ENCODE measurements at regions not wholly inside any gene's neighbourhood (a gene's known extent, or its start where the extent isn't known, plus 50 kb on each side); places are given as distances from the start of the nearest gene placed in this dataset.

DNA sequence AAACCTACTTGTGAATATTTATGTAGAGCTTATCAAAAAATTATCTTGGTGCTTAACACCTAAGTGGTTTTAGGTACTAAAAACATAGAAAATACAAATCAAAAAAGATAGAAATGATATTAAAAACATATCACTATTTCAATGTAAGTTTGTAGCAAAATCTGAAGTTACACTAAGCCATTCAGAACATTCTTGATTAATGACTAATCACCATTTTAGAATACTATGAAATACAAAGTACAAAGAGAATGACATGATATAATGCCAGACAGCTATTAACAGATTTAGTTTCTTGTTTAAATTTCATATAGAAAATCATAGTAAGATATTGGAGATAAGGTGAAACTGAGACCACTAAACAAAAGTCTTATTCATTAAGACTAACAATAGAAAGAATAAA, 169.7 kb upstream of the AGTR1 start:
- no peak overlapping the region for H3K4me3 ChIP-seq (ENCODE audit: low read length in 2 of 2)
- peaks cover 5 to 6% of the 10 kb centered on the region in 2 donors for H3K4me1 ChIP-seq (ENCODE audit: control insufficient read depth in 1 of 2, insufficient read depth in 2 of 2, low read length in 2 of 2)
- H3K36me3 ChIP-seq (ENCODE audit: control insufficient read depth in 1 of 2, insufficient read depth in 2 of 2, low read length in 1 of 2) = no peaks in the 10 kb centered on the region
- intact Hi-C loops (cut with DNase I) = no loop called here
- H3K9me3 ChIP-seq (ENCODE audit: control insufficient read depth, low read length) = no peaks in the 10 kb centered on the region
- no peaks in the 10 kb centered on the region for H3K27me3 ChIP-seq (ENCODE audit: control insufficient read depth in 1 of 2, insufficient read depth in 2 of 2, low read length in 1 of 2)
- ATAC-seq (ENCODE audit: low FRiP score) (no peak), DNase-seq (no peak)
- no peak overlapping the region for H3K27ac ChIP-seq (ENCODE audit: low read depth in 1 of 2, low read length in 2 of 2)

DNA sequence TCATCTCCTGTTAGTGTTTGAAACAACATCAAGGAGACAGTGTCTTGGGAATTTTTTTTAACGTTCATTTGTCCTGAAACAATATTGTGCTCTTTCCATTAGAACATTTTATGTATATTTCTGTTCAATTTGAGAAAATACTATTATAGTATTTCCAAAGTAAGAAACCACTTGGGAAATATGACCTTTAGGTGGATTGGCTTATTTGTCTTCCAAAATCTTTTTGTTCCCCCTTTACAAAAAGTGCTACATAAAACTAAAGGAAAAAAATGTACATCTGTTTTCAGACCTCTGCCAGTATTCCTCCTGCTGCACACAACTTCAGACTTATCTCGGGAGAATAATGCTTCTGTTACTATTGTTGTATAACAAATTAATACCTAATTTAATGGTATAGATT, 165.9 kb upstream of the AGTR1 start:
- 63 to 85% methylated on average over 2 of the region's 2 CpGs for WGBS, 2 donors
- Histone ChIP-seq H3K27ac (ENCODE audit: low read depth in 1 of 2, low read length in 2 of 2) (no peak overlapping the region), H3K36me3 (ENCODE audit: control insufficient read depth in 1 of 2, insufficient read depth in 2 of 2, low read length in 1 of 2) (no peaks in the 10 kb centered on the region), H3K9me3 (ENCODE audit: control insufficient read depth, low read length) (no peaks in the 10 kb centered on the region), H3K4me3 (ENCODE audit: low read length in 2 of 2) (no peak overlapping the region), H3K27me3 (ENCODE audit: control insufficient read depth in 1 of 2, insufficient read depth in 2 of 2, low read length in 1 of 2) (no peaks in the 10 kb centered on the region), H3K4me1 (ENCODE audit: control insufficient read depth in 1 of 2, insufficient read depth in 2 of 2, low read length in 2 of 2) (peaks cover 5 to 6% of the 10 kb centered on the region in 2 donors)
- intact Hi-C loops (cut with DNase I) = no loop called here
- no peak for DNase-seq
- no peak for ATAC-seq (ENCODE audit: low FRiP score)

DNA sequence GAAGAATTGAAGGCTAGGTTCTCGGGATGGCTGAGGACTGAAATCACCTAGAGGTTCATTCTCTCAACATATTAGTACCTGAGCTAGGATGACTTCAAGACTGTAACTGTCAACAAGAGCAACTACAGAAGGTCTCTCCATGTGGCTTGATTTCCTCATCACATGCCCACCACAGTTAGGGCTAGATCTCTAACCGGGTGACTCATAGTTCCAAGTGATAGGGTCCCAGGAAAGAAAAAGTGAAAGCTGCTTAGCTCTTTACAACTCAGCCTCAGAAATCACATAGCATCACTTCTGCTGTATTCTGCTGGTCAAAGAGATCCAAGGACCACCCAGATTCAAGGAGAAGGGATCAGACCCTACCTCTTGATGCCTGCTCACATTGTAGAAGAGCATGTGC, 165.4 kb upstream of the AGTR1 start:
- 82 to 84% methylated on average over 2 of the region's 2 CpGs for WGBS, 2 donors

DNA sequence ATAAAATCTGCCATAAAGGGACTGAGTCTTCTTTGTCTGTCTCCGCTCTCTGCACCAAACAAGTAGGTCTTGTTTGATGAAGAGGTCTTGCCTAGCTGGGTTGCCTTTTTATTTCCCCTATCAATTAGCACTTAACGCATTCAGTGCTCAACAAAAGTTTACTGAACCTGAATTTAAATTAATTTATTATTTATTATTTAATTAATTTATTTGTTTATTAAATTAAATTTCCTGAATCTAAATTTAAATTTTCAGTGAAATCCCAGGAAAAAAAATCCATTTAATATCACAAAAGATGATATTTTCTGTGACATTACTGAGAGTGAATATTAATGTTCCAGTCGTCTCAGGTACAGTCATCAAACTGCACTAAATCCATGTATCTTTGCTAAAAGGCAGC, 164.9 kb upstream of the AGTR1 start:
- intact Hi-C loops (cut with DNase I) = no loop called here
- Histone ChIP-seq H3K9me3 (ENCODE audit: control insufficient read depth, low read length) (no peaks in the 10 kb centered on the region), H3K27ac (ENCODE audit: low read depth in 1 of 2, low read length in 2 of 2) (no peak overlapping the region), H3K27me3 (ENCODE audit: control insufficient read depth in 1 of 2, insufficient read depth in 2 of 2, low read length in 1 of 2) (no peaks in the 10 kb centered on the region), H3K36me3 (ENCODE audit: control insufficient read depth in 1 of 2, insufficient read depth in 2 of 2, low read length in 1 of 2) (no peaks in the 10 kb centered on the region), H3K4me3 (ENCODE audit: low read length in 2 of 2) (no peak overlapping the region), H3K4me1 (ENCODE audit: control insufficient read depth in 1 of 2, insufficient read depth in 2 of 2, low read length in 2 of 2) (peaks cover 5 to 6% of the 10 kb centered on the region in 2 donors)
- 92 to 98% methylated on average over 3 of the region's 3 CpGs for WGBS, 2 donors
- DNase-seq (no peak), ATAC-seq (ENCODE audit: low FRiP score) (no peak)

More for the DNA sequence above, 165.4 kb upstream of the AGTR1 start:
- Histone ChIP-seq H3K9me3 (ENCODE audit: control insufficient read depth, low read length) (no peaks in the 10 kb centered on the region), H3K36me3 (ENCODE audit: control insufficient read depth in 1 of 2, insufficient read depth in 2 of 2, low read length in 1 of 2) (no peaks in the 10 kb centered on the region), H3K27me3 (ENCODE audit: control insufficient read depth in 1 of 2, insufficient read depth in 2 of 2, low read length in 1 of 2) (no peaks in the 10 kb centered on the region), H3K4me3 (ENCODE audit: low read length in 2 of 2) (no peak overlapping the region), H3K4me1 (ENCODE audit: control insufficient read depth in 1 of 2, insufficient read depth in 2 of 2, low read length in 2 of 2) (peaks cover 5 to 6% of the 10 kb centered on the region in 2 donors), H3K27ac (ENCODE audit: low read depth in 1 of 2, low read length in 2 of 2) (no peak overlapping the region)
- DNase-seq = no peak
- intact Hi-C loops (cut with DNase I) = no loop called here
- no peak for ATAC-seq (ENCODE audit: low FRiP score)

DNA sequence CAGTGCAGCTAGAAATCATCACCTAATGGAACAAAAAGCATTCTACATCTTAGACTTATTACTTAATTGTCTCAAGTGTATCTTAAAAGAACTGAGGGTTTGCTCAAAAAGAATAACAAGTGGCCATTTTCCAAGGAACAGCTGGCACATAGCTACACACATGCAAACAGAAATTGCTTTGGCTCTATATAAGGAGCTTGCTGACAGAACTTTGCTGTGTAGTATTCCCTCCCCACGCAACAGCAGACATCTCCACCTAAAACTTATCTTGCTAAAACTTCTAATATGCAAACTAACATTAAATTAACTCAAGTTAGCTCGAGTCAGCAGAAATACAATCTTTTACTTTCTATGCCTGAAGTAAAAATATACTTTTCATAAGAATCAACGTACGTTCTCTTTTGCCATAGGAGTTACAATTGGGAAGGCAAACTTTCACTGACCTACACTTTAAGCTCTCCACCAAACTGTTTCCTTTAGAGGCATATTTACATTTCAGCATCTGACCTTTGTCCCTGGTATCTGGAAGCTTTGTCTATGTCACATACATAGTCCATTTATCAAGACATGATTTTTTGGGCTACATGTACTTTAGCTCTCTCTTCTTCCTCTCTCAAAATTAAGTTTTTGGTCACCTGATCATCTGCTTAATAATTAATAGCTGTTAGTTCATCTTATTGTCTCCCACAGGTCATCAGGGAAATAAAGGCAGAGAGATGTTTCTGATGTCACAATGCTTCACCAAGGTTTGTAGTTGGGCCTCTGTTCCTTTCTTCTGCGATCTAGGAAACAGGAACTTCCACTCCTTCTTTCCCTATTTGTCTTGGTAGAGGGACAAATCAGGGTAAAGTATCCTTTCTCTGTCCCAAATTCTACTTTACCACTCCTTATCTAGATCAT, 163.4 kb upstream of the AGTR1 start:
- peaks cover 2% of the 10 kb centered on the region in 2 donors for H3K4me1 ChIP-seq (ENCODE audit: control insufficient read depth in 1 of 2, insufficient read depth in 2 of 2, low read length in 2 of 2)
- no peak for DNase-seq
- ATAC-seq (ENCODE audit: low FRiP score) = no peak
- no peaks in the 10 kb centered on the region for H3K36me3 ChIP-seq (ENCODE audit: control insufficient read depth in 1 of 2, insufficient read depth in 2 of 2, low read length in 1 of 2)
- H3K4me3 ChIP-seq (ENCODE audit: low read length in 2 of 2) = no peak overlapping the region
- no peaks in the 10 kb centered on the region for H3K9me3 ChIP-seq (ENCODE audit: control insufficient read depth, low read length)
- H3K27ac ChIP-seq (ENCODE audit: low read depth in 1 of 2, low read length in 2 of 2) = no peak overlapping the region
- no peaks in the 10 kb centered on the region for H3K27me3 ChIP-seq (ENCODE audit: control insufficient read depth in 1 of 2, insufficient read depth in 2 of 2, low read length in 1 of 2)
- intact Hi-C loops (cut with DNase I) = no loop called here
- WGBS, 2 donors = 67 to 70% methylated on average over 5 of the region's 5 CpGs

DNA sequence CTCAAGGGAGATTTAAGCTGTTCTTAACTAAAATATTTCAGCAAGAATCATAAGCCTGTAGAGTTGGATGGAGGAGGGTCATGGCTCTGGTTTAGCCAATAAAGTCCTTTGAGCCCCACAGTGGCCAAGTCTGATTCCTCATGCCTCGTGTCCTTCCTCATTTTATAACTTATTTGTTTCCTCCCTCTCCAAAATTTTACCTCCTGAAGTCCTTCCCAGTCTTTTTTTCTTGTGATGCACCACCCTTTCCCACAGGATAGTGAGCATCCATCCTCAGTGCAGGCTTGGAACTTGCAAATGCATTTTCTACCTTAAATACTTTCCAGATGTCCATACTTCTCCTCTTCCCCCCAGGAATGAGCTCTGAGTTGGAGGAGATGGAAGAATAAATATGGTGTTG, 162.7 kb upstream of the AGTR1 start:
- H3K4me1 ChIP-seq (ENCODE audit: control insufficient read depth in 1 of 2, insufficient read depth in 2 of 2, low read length in 2 of 2) = no peaks in the 10 kb centered on the region
- ATAC-seq (ENCODE audit: low FRiP score) = no peak
- DNase-seq = no peak
- no peak overlapping the region for H3K4me3 ChIP-seq (ENCODE audit: low read length in 2 of 2)
- H3K9me3 ChIP-seq (ENCODE audit: control insufficient read depth, low read length) = no peaks in the 10 kb centered on the region
- no peaks in the 10 kb centered on the region for H3K36me3 ChIP-seq (ENCODE audit: control insufficient read depth in 1 of 2, insufficient read depth in 2 of 2, low read length in 1 of 2)
- intact Hi-C loops (cut with DNase I) = no loop called here
- WGBS, 2 donors = 28 to 33% methylated on average over 1 of the region's 1 CpG
- no peak overlapping the region for H3K27ac ChIP-seq (ENCODE audit: low read depth in 1 of 2, low read length in 2 of 2)
- no peaks in the 10 kb centered on the region for H3K27me3 ChIP-seq (ENCODE audit: control insufficient read depth in 1 of 2, insufficient read depth in 2 of 2, low read length in 1 of 2)

DNA sequence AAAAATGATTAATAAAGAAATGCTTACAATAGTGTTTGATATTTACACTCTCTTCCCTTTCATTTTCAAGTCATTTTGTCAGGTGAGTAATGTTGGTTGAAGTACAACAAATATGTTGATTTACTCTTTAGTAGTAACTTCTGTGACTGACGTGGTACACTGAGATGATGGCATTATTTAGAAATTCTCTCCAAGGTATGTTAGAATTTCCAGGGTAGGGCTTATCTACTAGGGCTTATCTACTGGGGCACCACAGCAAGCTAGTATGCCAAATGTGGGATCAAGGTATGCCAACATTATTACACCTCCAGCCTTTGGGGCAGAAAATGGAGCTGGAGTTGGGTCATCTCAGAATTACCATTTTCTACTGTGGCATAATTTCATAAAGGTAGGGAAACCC, 157.4 kb upstream of the AGTR1 start:
- Histone ChIP-seq H3K27me3 (ENCODE audit: control insufficient read depth in 1 of 2, insufficient read depth in 2 of 2, low read length in 1 of 2) (no peaks in the 10 kb centered on the region), H3K4me1 (ENCODE audit: control insufficient read depth in 1 of 2, insufficient read depth in 2 of 2, low read length in 2 of 2) (no peaks in the 10 kb centered on the region), H3K36me3 (ENCODE audit: control insufficient read depth in 1 of 2, insufficient read depth in 2 of 2, low read length in 1 of 2) (no peaks in the 10 kb centered on the region), H3K27ac (ENCODE audit: low read depth in 1 of 2, low read length in 2 of 2) (no peak overlapping the region), H3K4me3 (ENCODE audit: low read length in 2 of 2) (no peak overlapping the region), H3K9me3 (ENCODE audit: control insufficient read depth, low read length) (no peaks in the 10 kb centered on the region)
- ATAC-seq (ENCODE audit: low FRiP score) = no peak
- intact Hi-C loops (cut with DNase I) = no loop called here
- WGBS, 2 donors = 52 to 56% methylated on average over 1 of the region's 1 CpG
- no peak for DNase-seq

DNA sequence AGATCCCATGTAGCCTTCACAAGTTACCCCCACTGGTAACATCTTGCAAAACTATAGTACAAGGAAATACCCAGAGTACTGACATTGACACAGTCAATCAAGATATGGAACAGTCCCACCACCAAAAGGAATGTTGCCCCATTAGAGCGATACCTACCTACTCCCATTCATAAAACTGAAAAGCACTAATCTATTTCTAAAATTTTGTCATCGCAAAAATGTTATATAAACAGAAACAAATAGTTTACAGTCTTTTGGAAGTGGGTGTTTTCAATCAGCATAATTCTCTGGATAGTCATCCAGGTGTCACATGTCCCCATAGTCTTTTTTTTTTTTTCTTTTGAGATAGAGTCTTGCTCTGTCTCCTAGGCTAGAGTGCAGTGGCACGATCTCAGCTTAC, 156.9 kb upstream of the AGTR1 start:
- H3K4me3 ChIP-seq (ENCODE audit: low read length in 2 of 2) = no peak overlapping the region
- WGBS, 2 donors = 92 to 93% methylated on average over 3 of the region's 3 CpGs
- H3K27ac ChIP-seq (ENCODE audit: low read depth in 1 of 2, low read length in 2 of 2) = no peak overlapping the region
- DNase-seq = no peak
- H3K36me3 ChIP-seq (ENCODE audit: control insufficient read depth in 1 of 2, insufficient read depth in 2 of 2, low read length in 1 of 2) = no peaks in the 10 kb centered on the region
- ATAC-seq (ENCODE audit: low FRiP score) = no peak
- intact Hi-C loops (cut with DNase I) = no loop called here
- no peaks in the 10 kb centered on the region for H3K9me3 ChIP-seq (ENCODE audit: control insufficient read depth, low read length)
- H3K4me1 ChIP-seq (ENCODE audit: control insufficient read depth in 1 of 2, insufficient read depth in 2 of 2, low read length in 2 of 2) = no peaks in the 10 kb centered on the region
- H3K27me3 ChIP-seq (ENCODE audit: control insufficient read depth in 1 of 2, insufficient read depth in 2 of 2, low read length in 1 of 2) = no peaks in the 10 kb centered on the region

DNA sequence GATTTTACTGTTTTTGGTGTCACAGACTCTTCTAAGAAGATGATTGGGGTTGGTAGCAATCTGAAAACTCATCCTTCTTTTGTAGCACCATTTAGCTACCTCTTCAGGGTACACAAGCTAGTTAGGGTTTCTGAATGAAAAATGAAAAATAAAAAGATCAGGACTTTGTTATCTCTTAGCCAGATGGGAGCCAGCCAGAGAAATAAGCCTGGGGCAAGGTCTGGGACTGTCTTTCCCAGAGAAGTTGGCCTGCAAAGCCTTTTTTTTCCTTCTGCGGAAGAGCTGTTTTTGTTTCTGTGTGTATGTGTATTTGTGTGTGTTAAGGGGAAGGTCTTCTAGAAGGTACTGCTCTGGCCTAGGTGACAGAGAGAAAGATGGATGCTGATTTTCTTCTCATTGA, 150.7 kb upstream of the AGTR1 start:
- H3K4me3 ChIP-seq (ENCODE audit: low read length in 2 of 2) = no peak overlapping the region
- 43 to 55% methylated on average over 1 of the region's 1 CpG for whole genome bisulfite sequencing, 2 donors
- DNase-seq (no peak), ATAC-seq (ENCODE audit: low FRiP score) (no peak)
- H3K27ac ChIP-seq (ENCODE audit: low read depth in 1 of 2, low read length in 2 of 2) = no peak overlapping the region
- no peaks in the 10 kb centered on the region for H3K4me1 ChIP-seq (ENCODE audit: control insufficient read depth in 1 of 2, insufficient read depth in 2 of 2, low read length in 2 of 2)
- intact Hi-C loops (cut with DNase I) = no loop called here
- H3K27me3 ChIP-seq (ENCODE audit: control insufficient read depth in 1 of 2, insufficient read depth in 2 of 2, low read length in 1 of 2) = no peaks in the 10 kb centered on the region
- H3K36me3 ChIP-seq (ENCODE audit: control insufficient read depth in 1 of 2, insufficient read depth in 2 of 2, low read length in 1 of 2) = no peaks in the 10 kb centered on the region
- no peaks in the 10 kb centered on the region for H3K9me3 ChIP-seq (ENCODE audit: control insufficient read depth, low read length)
